Stimulated activated naive CD8-positive, alpha-beta T cell treated with anti-CD3 and anti-CD28 coated beads, Interleukin-15, Interleukin-2, amounts not matched to agents 100 ng/mL and 50 ng/mL, for 24 hours (primary cell): ENCODE measurements at regions not wholly inside any gene's neighbourhood (a gene's known extent, or its start where the extent isn't known, plus 50 kb on each side); places are given as distances from the start of the nearest gene placed in this dataset.

Experiments used
- H3K27ac Mint-ChIP-seq: one replicate; pipeline ENCODE4 v1.8.0; 2021; ENCODE audit warnings: mild to moderate bottlenecking, mixed read lengths
- H3K27me3 Mint-ChIP-seq: one replicate; pipeline ENCODE4 v1.8.0; 2021; ENCODE audit warnings: mixed read lengths
- H3K36me3 Mint-ChIP-seq: one replicate; pipeline ENCODE4 v1.8.0; 2021; ENCODE audit warnings: low read depth, mixed read lengths
- H3K4me1 Mint-ChIP-seq: one replicate; pipeline ENCODE4 v1.8.0; 2021; ENCODE audit warnings: low read depth, mixed read lengths
- H3K4me3 Mint-ChIP-seq: one replicate; pipeline ENCODE4 v1.8.0; 2021; ENCODE audit warnings: mild to moderate bottlenecking, mixed read lengths
- H3K9me3 Mint-ChIP-seq: one replicate; pipeline ENCODE4 v1.8.0; 2021; ENCODE audit warnings: mixed read lengths

DNA sequence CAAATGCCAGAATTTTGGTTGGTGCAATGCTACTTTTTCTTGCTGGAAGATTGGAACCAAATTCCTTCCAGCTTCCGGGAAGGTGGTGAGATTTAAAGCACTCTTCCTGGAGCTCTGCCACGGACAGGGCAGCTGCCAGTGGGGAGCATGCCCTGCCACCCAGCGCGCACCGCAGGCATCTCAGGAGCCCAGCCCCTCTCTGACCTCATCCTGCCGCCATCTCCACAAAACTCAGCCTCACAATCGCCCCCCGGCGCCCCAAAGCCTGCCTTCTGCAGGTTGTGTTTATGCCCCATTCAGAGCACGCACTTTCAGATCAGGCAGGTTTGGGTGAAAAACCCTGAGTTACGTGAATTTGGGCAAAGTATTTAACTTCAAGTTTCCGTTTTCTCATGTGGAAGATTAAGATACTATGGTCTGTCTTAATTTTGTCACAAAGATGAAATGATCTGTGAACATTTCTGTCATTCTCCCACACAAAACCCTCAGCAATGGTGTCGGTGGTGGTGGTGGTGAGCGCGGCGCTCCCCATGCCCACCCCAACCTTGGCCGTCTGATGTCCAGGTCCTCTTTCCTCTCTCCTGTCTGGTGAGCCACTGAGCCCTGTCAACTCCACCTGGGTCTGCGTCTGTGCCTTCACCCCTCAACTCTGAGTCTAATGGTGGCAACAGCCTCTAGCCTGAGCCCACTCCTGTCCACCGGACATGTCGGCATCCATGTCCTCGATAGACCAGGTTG, 282.8 kb upstream of the SALL3 start:
- Mint-ChIP-seq H3K27ac (no peak overlapping the region), H3K9me3 (no peaks in the 10 kb centered on the region), H3K36me3 (no peaks in the 10 kb centered on the region), H3K27me3 (no peaks in the 10 kb centered on the region), H3K4me1 (no peaks in the 10 kb centered on the region), H3K4me3 (no peak overlapping the region)

DNA sequence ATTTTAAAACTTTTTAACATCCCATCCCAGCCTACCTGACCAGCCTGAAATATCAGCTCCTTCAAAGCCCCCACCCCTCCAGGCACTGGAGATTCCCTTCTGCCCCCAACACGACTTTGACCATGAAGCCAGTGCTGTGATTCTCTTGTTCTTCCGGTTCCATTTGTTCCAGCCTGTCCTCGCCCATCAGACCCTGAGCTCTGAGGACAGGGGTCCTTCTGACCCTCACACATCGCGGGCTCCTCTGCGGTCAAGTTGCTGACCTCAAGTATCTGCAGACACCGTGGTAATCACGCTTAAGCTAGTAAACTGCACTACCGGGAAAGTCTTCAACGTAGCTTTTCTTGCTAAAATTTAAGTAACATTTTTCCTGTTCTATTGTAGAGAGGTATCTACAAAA, 282.2 kb upstream of the SALL3 start:
- no peaks in the 10 kb centered on the region for H3K4me1 Mint-ChIP-seq
- no peaks in the 10 kb centered on the region for H3K36me3 Mint-ChIP-seq
- H3K27me3 Mint-ChIP-seq = no peaks in the 10 kb centered on the region
- H3K9me3 Mint-ChIP-seq = no peaks in the 10 kb centered on the region
- H3K4me3 Mint-ChIP-seq = no peak overlapping the region
- no peak overlapping the region for H3K27ac Mint-ChIP-seq

DNA sequence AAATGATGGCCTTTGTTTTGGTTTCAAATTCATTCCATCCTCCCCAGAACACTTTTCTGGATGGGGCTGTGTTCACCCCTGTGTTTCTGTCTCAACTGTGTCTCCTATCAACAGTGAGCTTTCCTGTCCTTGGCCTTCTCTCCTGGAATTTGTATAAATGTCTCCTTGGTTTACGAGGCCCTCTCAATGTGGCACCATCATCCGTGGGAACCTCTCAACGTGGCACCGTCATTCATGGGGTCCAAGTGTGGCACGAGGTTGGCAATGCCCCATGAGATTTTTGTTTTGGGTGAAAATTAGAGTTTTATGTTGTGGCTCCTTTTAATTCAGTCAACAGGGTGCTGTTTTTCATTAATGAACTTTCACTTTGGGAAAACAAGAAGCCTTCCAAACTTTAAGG, 280.7 kb upstream of the SALL3 start:
- H3K27ac Mint-ChIP-seq = no peak overlapping the region
- no peaks in the 10 kb centered on the region for H3K36me3 Mint-ChIP-seq
- no peaks in the 10 kb centered on the region for H3K4me1 Mint-ChIP-seq
- H3K9me3 Mint-ChIP-seq = peaks cover 2% of the 10 kb centered on the region
- no peaks in the 10 kb centered on the region for H3K27me3 Mint-ChIP-seq
- H3K4me3 Mint-ChIP-seq = no peak overlapping the region

DNA sequence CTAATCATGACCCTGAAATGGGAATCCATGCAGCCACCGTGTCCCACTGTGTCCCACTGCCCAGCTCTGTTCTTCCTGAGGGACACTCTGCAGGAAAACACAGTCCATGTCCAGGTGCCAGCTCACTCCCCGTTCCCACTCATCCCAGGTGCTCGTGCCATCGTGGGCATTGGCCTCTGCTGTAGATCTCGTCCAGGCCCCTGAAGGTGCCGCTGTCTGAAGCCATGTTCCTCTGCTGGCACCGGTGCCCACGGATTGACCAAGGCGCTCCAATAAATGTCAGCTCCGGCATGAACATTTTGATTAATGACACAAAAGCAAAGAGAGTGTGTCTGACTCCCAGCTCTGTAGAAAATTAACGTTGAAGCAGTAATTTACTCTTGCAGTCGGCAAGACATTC, 280.1 kb upstream of the SALL3 start:
- H3K4me1 Mint-ChIP-seq = no peaks in the 10 kb centered on the region
- peaks cover 7% of the 10 kb centered on the region for H3K9me3 Mint-ChIP-seq
- no peak overlapping the region for H3K4me3 Mint-ChIP-seq
- peaks cover under 1% of the 10 kb centered on the region for H3K27me3 Mint-ChIP-seq
- H3K27ac Mint-ChIP-seq = no peak overlapping the region
- no peaks in the 10 kb centered on the region for H3K36me3 Mint-ChIP-seq

DNA sequence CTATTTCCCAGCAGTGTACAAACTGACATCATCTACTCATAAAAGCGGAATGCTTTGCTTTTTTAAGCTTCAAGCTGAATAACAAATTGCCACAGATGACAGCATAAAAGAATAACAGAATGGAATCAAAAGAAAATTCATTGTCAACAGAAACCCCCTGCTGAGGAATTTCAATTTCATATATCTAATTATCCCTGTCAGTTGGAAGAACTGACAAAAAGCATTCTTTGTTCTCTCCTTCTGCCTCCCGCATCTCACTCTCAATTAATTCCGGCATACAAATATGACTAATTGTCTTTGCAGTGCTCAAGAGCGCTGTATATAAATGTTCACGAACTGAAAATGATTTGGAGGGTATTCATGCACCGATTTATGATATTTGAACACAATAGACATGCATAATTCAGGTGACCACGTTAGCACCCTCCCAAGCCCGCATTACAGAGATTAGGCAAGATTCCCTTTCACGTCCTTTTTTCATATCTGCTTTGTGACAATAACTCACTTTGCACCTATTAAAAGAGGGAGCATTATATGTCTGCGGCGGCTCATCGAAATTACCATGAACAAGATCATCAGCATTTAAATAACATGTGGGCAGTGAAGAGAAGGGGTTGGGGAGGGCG, 277.7 kb upstream of the SALL3 start:
- Mint-ChIP-seq H3K27ac (no peak overlapping the region), H3K4me1 (no peaks in the 10 kb centered on the region), H3K27me3 (peaks cover 3% of the 10 kb centered on the region), H3K4me3 (no peak overlapping the region), H3K36me3 (no peaks in the 10 kb centered on the region), H3K9me3 (peaks cover 9% of the 10 kb centered on the region)

DNA sequence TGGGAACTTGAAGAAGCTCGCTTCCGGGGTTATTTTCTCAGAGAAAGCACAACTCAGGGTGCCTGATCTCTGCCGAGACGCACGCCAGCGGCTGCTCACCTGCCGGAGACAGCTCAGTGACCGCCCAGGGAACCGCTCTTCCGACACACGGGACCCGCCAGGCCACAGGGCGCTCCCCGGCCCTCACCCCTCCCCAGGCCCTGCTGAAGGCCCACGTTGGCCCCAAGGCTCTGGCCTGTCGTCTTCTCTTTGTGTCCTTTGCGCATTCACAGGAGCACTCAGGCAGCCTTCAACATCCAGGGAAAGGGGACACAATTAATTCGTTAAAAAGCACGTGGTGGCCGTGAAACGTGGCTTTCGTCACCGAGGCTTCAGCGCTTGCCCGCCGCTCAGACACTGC, 276.3 kb upstream of the SALL3 start:
- H3K4me1 Mint-ChIP-seq = no peaks in the 10 kb centered on the region
- H3K4me3 Mint-ChIP-seq = no peak overlapping the region
- peaks cover 3% of the 10 kb centered on the region for H3K27me3 Mint-ChIP-seq
- no peaks in the 10 kb centered on the region for H3K36me3 Mint-ChIP-seq
- peaks cover 17% of the 10 kb centered on the region for H3K9me3 Mint-ChIP-seq
- no peak overlapping the region for H3K27ac Mint-ChIP-seq

DNA sequence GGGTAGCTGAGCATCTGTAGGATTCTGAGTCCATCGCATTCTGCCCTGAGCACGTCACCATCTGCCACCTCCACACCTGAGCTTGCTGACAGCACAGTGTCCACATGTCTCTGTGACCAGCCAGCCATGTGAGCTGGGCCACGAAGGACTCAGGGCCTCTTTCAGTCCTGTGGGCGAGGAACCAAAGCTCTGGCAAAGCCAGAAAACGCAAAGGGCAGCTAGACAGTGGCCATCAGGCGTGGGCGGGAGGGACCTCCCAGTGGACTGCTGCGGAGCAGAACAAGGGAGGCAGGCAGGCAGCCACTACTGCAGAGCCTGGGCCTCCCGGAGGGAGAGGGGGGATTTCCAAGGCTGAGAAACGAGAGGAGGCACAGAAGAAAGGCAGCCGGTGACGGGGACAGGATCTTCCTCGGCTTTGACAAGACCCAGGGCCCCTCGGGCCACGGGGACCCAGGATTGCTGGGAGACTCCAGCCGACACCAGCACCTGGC, 274.6 kb upstream of the SALL3 start:
- Mint-ChIP-seq H3K27ac (no peak overlapping the region), H3K27me3 (peaks cover 3% of the 10 kb centered on the region), H3K36me3 (no peaks in the 10 kb centered on the region), H3K4me1 (no peaks in the 10 kb centered on the region), H3K4me3 (no peak overlapping the region), H3K9me3 (peaks cover 25% of the 10 kb centered on the region)

DNA sequence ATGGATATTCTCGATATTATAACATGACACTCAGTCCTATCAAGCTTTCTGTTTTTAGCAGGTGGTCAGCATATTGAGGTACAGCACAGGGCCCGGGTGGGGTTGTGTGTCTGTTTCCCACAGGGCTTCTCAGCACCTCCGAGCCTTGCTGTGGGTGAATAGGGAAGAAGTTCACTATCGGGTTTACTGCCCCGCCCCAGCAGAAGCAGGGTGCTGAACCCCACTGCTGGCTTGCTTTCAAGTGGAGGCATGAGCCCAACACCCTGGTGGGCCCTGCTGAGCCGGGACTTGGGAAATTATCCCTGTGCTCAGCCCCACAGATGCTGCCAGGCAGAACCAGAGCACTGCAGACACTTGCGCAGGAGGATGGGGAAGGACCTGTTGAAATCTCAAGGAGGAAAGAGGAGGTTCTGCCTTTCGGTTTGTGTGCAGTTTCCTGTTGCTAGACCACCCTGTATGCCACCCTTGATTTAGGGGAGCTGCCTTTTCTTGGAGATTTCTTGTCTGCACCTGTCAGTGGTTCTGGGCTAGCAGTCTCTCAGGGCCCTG, 270.3 kb upstream of the SALL3 start:
- Mint-ChIP-seq H3K4me3 (no peak overlapping the region), H3K27ac (no peak overlapping the region), H3K4me1 (no peaks in the 10 kb centered on the region), H3K36me3 (no peaks in the 10 kb centered on the region), H3K27me3 (peaks cover 3% of the 10 kb centered on the region), H3K9me3 (peaks cover 20% of the 10 kb centered on the region)

DNA sequence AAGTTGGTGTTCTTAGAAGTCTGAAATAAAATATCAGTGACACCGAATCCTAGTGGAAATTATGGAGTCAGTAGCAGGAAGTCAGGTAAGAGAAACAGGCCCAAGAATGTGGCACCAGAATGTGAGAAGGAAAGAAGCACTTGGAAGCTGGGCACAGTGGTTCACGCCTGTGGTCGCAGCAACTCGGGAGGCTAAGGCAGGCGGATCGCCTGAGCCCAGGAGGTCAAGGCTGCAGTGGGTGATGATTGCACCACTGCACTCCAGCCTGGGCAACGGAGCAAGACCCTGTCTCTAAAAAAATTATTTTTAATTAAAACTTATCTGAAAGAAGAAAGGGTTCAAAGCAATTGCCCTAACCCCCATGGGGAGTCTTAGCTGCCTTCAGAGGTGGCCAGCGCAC, 268.3 kb upstream of the SALL3 start:
- Mint-ChIP-seq H3K36me3 (no peaks in the 10 kb centered on the region), H3K27ac (no peak overlapping the region), H3K9me3 (peaks cover 17% of the 10 kb centered on the region), H3K27me3 (no peaks in the 10 kb centered on the region), H3K4me3 (no peak overlapping the region), H3K4me1 (no peaks in the 10 kb centered on the region)

DNA sequence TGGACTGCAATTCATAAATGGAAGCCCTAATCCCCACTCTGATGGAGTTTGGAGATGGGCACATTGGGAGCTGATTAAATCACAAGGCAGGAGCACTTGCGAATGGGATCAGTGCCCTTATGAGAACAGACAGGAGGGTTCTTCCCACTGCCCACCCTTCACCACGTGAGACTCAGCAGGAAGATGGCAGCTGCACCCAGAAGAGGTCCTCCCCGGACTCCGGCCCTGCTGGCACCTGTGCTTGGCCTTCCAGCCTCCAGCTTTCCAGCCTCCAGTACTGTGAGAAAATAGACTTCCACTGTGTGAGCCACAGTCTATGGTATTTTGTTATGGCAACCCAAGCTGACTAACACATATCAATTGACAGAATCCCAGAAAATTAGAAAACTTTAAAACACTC, 267.6 kb upstream of the SALL3 start:
- Mint-ChIP-seq H3K36me3 (no peaks in the 10 kb centered on the region), H3K4me3 (no peak overlapping the region), H3K4me1 (no peaks in the 10 kb centered on the region), H3K27ac (no peak overlapping the region), H3K9me3 (peaks cover 17% of the 10 kb centered on the region), H3K27me3 (no peaks in the 10 kb centered on the region)

DNA sequence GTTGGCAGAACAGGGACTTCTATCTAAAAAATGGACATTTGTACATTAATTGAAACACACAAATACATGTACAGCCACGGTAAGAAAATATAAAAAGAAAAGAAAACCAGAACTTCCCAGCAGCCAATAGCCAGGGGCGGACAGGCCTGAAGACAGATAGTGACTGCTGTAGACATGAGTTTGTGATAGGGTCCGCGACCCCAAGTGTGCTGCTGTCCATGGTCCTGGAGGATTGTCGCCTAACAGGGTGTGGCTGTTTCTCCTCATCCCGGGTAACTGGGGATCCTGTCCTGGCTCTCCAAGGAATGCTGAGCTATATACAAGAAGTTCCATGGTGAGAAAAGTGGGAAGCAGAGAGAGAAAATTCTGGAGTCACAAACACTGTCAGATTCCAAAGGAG, 266.5 kb upstream of the SALL3 start:
- H3K9me3 Mint-ChIP-seq = peaks cover 10% of the 10 kb centered on the region
- no peaks in the 10 kb centered on the region for H3K36me3 Mint-ChIP-seq
- H3K27ac Mint-ChIP-seq = no peak overlapping the region
- no peak overlapping the region for H3K4me3 Mint-ChIP-seq
- no peaks in the 10 kb centered on the region for H3K4me1 Mint-ChIP-seq
- no peaks in the 10 kb centered on the region for H3K27me3 Mint-ChIP-seq

DNA sequence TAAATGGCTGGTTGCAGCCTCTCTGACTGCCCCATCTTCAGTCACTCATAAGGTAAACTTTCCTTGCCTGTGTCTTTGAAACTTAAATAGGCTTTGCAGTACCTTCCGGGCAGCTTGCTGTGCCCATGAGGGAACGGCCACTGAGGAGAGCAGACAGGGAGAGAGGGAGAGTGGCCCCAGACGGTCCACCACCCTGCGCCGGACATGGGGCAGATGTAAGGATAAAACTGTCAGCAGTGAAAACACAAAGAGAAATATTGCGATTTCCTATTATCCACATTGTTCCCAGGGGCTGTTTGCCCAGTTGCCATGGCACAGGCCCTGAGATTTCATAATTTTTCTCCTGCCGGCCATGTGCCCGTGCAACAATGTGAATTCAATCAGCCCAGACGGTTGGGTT, 265.9 kb upstream of the SALL3 start:
- Mint-ChIP-seq H3K27me3 (no peaks in the 10 kb centered on the region), H3K9me3 (peaks cover 4% of the 10 kb centered on the region), H3K4me3 (no peak overlapping the region), H3K36me3 (no peaks in the 10 kb centered on the region), H3K4me1 (no peaks in the 10 kb centered on the region), H3K27ac (no peak overlapping the region)

DNA sequence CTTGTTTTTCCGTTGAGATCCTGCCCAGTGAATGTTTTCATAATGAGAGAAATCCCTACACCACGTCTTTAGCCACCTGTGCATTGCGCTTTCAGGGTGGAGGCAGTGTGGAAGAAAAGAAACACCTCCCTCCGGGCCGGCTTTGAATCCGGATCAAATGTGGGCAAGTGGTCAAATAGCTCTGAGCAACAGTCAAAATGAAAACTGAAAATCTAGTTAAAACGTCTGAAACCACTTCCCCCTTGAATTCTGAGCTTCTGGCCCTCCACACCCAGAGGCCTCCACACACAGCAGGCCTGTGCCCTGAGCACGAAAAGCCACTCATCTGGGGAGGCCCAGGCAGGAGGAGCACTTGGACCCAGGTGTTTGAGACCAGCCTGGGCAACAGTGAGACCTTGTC, 263.6 kb upstream of the SALL3 start:
- no peak overlapping the region for H3K27ac Mint-ChIP-seq
- no peaks in the 10 kb centered on the region for H3K27me3 Mint-ChIP-seq
- H3K4me1 Mint-ChIP-seq = no peaks in the 10 kb centered on the region
- no peaks in the 10 kb centered on the region for H3K36me3 Mint-ChIP-seq
- no peak overlapping the region for H3K4me3 Mint-ChIP-seq
- no peaks in the 10 kb centered on the region for H3K9me3 Mint-ChIP-seq

DNA sequence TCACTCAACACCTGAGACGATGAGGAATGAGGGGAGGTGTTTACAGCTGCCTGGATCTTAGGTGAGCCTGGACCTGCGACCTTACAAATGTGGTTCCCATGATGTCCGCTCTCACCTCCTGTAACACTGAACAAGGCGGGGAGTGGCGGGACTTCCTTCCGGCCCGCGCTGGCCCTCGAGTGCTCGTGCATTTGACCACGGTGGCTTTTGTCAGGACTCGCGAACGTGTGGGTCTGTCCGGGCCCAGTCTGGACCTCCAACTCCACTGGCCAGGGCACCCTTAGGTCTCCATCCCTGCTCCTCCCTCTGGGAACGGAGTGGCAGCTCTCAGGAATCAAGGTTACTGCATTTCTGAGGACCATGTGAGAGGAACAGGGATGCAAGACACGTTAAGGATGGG, 263.0 kb upstream of the SALL3 start:
- H3K27me3 Mint-ChIP-seq = peaks cover 2% of the 10 kb centered on the region
- no peaks in the 10 kb centered on the region for H3K9me3 Mint-ChIP-seq
- H3K4me1 Mint-ChIP-seq = no peaks in the 10 kb centered on the region
- no peaks in the 10 kb centered on the region for H3K36me3 Mint-ChIP-seq
- no peak overlapping the region for H3K4me3 Mint-ChIP-seq
- H3K27ac Mint-ChIP-seq = no peak overlapping the region

DNA sequence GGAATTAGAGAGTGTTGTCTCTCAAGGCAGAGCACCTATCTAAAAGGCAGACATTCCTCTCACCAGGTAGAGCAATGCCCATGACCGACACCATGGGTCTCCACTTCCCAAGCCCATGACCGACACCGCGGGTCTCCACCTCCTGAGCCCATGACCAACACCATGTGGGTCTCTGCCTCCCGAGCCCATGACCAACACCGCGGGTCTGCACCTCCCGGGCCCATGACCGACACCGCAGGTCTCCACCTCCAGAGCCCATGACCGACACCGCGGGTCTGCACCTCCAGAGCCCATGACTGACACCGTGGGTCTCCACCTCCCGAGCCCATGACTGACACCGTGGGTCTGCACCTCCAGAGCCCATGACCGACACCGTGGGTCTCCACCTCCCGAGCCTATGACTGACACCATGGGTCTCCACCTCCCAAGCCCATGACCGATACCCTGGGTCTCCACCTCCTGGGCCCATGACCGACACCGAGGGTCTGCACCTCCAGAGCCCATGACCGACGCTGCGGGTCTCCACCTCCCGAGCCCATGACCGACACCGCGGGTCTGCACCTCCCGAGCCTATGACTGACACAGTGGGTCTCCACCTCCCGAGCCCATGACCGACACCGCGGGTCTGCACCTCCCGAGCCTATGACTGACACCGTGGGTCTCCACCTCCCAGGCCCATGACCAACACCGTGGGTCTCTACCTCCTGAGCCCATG, 262.4 kb upstream of the SALL3 start:
- Mint-ChIP-seq H3K27me3 (peaks cover 8% of the 10 kb centered on the region), H3K36me3 (no peaks in the 10 kb centered on the region), H3K27ac (no peak overlapping the region), H3K9me3 (no peaks in the 10 kb centered on the region), H3K4me3 (no peak overlapping the region), H3K4me1 (no peaks in the 10 kb centered on the region)
